ENCODE measurements at regions not wholly inside any gene's neighbourhood (a gene's known extent, or its start where the extent isn't known, plus 50 kb on each side); places are given as distances from the start of the nearest gene placed in this dataset.

DNA sequence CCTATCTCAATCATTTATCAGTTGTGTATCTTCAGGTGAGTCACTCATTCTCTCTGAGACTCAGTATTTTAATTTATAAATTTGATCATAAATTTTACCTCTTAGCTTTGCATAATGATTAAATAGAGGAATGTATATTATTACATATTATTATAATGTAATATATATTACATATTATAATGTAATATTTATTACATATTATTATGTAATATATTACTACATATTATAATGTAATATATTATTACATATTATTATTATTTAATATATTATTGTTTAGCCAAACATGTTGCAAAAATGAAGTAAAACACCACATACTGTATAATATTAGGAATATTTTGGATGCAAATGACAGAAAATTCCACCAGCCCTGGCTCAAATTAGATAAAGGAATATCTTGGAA, 104.7 kb upstream of the NFIA start:
- H3K4me3 ChIP-seq: no peak overlapping the region
- no peaks in the 10 kb centered on the region for H3K27me3 ChIP-seq
- no peak for DNase-seq (ENCODE audit: low spot score in 2 of 2)
- no peak for TF ChIP-seq EP300 (IDR thresholded peaks at IDR 0.05)
- TF ChIP-seq, protein P1, sequence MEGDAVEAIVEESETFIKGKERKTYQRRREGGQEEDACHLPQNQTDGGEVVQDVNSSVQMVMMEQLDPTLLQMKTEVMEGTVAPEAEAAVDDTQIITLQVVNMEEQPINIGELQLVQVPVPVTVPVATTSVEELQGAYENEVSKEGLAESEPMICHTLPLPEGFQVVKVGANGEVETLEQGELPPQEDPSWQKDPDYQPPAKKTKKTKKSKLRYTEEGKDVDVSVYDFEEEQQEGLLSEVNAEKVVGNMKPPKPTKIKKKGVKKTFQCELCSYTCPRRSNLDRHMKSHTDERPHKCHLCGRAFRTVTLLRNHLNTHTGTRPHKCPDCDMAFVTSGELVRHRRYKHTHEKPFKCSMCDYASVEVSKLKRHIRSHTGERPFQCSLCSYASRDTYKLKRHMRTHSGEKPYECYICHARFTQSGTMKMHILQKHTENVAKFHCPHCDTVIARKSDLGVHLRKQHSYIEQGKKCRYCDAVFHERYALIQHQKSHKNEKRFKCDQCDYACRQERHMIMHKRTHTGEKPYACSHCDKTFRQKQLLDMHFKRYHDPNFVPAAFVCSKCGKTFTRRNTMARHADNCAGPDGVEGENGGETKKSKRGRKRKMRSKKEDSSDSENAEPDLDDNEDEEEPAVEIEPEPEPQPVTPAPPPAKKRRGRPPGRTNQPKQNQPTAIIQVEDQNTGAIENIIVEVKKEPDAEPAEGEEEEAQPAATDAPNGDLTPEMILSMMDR (IDR thresholded peaks at IDR 0.05): no peak
- TF ChIP-seq POLR2A (IDR thresholded peaks at IDR 0.05): no peak
- H3K36me3 ChIP-seq: no peaks in the 10 kb centered on the region
- H3K27ac ChIP-seq: no peak overlapping the region
- peaks cover 0 to under 1% (median 0%) of the 10 kb centered on the region in 4 donors for H3K4me1 ChIP-seq
- no peaks in the 10 kb centered on the region for H3K9me3 ChIP-seq

DNA sequence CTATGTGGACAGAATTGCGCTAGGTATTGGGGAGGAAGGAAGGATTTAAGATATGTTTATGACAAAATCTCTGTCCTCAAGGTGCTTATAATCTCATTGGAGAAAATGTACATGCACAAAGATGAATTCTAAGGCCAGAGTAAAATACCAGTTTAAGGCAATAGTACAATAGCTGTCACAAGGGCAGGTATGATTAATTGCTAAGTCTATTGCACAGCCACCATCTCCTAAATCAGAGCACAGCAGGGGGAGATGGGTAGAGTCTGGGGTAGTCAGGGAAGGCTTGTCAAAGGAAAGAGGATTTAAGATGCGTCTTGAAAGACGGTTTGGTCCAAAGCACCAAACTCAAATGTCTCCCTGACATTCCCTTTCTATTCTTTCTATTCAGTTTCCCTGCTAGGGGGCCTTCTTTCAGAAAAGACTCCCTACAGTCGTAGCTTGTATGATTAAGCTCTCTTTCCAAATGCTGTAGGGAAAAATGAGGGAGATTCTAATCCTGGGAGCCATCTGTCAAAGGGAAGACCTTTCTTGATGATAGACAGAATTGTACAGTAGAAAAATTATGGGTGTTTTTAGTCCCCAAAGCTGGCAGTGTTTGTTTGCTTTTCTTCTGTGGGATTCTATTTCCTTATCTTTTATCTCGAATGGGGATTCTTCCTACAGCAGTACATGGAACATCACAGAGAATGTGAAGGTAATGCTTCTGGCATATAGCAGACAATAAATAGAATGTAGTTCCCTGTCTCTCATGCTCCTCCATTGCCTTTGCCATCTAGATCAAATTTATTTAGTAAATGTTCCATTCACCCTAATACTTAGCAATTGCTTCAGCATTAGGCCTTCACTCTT, 107.6 kb upstream of the NFIA start:
- Histone ChIP-seq H3K4me1 (peaks cover 0 to 21% (median 2%) of the 10 kb centered on the region in 4 donors), H3K4me3 (no peak overlapping the region), H3K36me3 (no peaks in the 10 kb centered on the region), H3K27ac (no peak overlapping the region), H3K9me3 (no peaks in the 10 kb centered on the region), H3K27me3 (no peaks in the 10 kb centered on the region)
- 92 to 94% methylated on average over 5 of the region's 5 CpGs for WGBS, 2 donors
- no peak for DNase-seq (ENCODE audit: low spot score in 2 of 2)
- TF ChIP-seq POLR2A (IDR thresholded peaks at IDR 0.05) (no peak), EP300 (IDR thresholded peaks at IDR 0.05) (no peak)
- TF ChIP-seq, protein P1 (IDR thresholded peaks at IDR 0.05): no peak

DNA sequence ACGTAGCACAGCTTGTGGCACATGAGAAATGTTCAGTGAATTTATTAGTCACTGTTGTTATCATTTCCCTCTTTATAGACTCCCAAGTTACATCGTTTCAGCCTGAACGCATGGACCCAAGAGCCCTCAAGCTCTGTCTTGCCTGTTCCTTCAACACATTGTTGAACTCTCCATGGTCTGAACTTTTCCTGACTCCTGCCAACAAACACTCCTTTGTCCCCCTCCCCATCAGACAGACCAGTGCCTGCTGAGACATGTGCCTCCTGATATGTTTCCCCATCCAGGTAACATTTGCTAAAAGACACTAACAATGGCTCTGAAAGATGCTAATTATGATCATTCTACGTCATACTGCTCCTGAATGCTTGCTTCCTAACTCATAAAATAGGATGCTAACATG, 108.7 kb upstream of the NFIA start:
- Histone ChIP-seq H3K4me1 (peaks cover 0 to 23% (median 2%) of the 10 kb centered on the region in 4 donors), H3K27ac (no peak overlapping the region), H3K27me3 (no peaks in the 10 kb centered on the region), H3K9me3 (no peaks in the 10 kb centered on the region), H3K36me3 (no peaks in the 10 kb centered on the region), H3K4me3 (no peak overlapping the region)
- WGBS, 2 donors: 80 to 81% methylated on average over 4 of the region's 4 CpGs
- TF ChIP-seq POLR2A (IDR thresholded peaks at IDR 0.05) (no peak), EP300 (IDR thresholded peaks at IDR 0.05) (no peak)
- TF ChIP-seq, protein P1 (IDR thresholded peaks at IDR 0.05): no peak
- DNase-seq (ENCODE audit: low spot score in 2 of 2): no peak

DNA sequence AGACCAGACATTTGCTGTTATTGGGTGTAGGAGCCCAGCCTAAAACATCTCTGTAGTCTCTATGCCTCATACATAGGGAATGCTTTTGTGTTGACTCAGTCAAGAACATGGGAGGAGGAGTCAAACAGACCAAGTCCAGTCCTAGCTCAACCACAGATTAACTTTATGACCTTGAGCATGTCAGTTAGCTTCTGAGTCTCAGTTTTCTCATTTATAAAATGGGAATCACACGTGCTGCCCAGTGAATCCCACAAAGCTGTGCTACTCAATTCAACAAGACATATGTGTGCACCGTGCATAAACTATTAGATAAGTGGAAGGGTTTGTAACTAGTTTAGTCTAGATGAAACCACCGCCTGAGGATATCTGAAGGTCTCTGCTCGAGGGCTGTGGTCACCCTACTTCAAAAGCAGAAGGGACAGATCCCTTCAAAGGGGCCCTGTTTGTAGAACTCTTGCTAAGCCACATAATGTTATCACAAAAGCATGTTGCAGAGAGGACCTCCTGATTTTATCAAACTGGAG, 109.5 kb upstream of the NFIA start:
- Histone ChIP-seq H3K9me3 (no peaks in the 10 kb centered on the region), H3K27ac (no peak overlapping the region), H3K4me1 (peaks cover 0 to 23% (median 2%) of the 10 kb centered on the region in 4 donors), H3K4me3 (no peak overlapping the region), H3K36me3 (no peaks in the 10 kb centered on the region), H3K27me3 (no peaks in the 10 kb centered on the region)
- DNase-seq (ENCODE audit: low spot score in 2 of 2): no peak
- TF ChIP-seq POLR2A (IDR thresholded peaks at IDR 0.05) (no peak), EP300 (IDR thresholded peaks at IDR 0.05) (no peak)
- TF ChIP-seq, protein P1 (IDR thresholded peaks at IDR 0.05): no peak
- WGBS, 2 donors: 79 to 88% methylated on average over 4 of the region's 4 CpGs

DNA sequence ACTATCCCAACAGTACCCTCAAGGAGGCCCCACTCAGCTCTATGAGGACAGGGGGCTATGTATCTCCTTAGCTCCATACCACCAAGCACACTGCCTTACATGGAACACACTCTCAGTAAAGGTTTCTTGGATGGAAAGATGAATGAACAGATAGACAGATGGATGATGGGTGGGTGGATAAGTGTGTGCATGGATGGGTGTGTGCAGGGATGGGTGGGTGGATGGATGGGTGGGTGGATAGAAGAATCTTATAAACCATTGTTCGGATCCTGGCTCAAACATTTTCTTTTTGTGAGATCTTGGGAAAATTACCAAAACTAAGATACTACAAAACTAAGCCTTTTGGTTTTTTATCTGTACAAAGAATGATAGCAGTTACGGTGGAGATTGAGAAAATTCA, 111.0 kb upstream of the NFIA start:
- no peak for DNase-seq (ENCODE audit: low spot score in 2 of 2)
- Histone ChIP-seq H3K27ac (peak overlapping the region in 2 of 4 donors; percentile 38 to 63), H3K9me3 (peaks cover 0 to 6% (median 0%) of the 10 kb centered on the region in 4 donors), H3K27me3 (no peaks in the 10 kb centered on the region), H3K4me1 (peaks cover 0 to 23% (median 2%) of the 10 kb centered on the region in 4 donors), H3K4me3 (no peak overlapping the region), H3K36me3 (no peaks in the 10 kb centered on the region)
- WGBS, 2 donors: 59 to 61% methylated on average over 2 of the region's 2 CpGs
- TF ChIP-seq EP300 (IDR thresholded peaks at IDR 0.05): no peak
- TF ChIP-seq, protein P1 (IDR thresholded peaks at IDR 0.05): no peak
- TF ChIP-seq POLR2A (IDR thresholded peaks at IDR 0.05): no peak

Data from tibial nerve (tissue), 4 donors.